ENCODE measurements at regions not wholly inside any gene's neighbourhood (a gene's known extent, or its start where the extent isn't known, plus 50 kb on each side); places are given as distances from the start of the nearest gene placed in this dataset.
"Not testable (repeated sequence)": the region's sequence is repeated elsewhere in the genome, so short reads cannot be mapped to it uniquely, and the experiment has no call there.

- TF ChIP-seq CTCF (IDR thresholded peaks at IDR 0.05; ENCODE audit: low read depth, low read length), result no peak
- no peak overlapping the region for H3K4me3 ChIP-seq (replicated peaks in 1 of 2; ENCODE audit: low read depth in 2 of 2, low read length in 2 of 2)
These were observed 136.7 kb downstream of the MACROH2A1 start for GRCh38 chr5:135262364-135262763.

GRCh38 chr5:135260108-135260507, 138.9 kb downstream of the MACROH2A1 start:
- not testable (repeated sequence) for DNase-seq (ENCODE audit: low read depth in 2 of 2)

More at GRCh38 chr5:135262364-135262763, 136.7 kb downstream of the MACROH2A1 start:
- no peak for DNase-seq (ENCODE audit: low read depth in 2 of 2)

GRCh38 chr5:135255461-135256178, 143.4 kb downstream of the MACROH2A1 start:
- TF ChIP-seq CTCF (IDR thresholded peaks at IDR 0.05; ENCODE audit: low read depth, low read length), result no peak
- H3K4me3 ChIP-seq (replicated peaks in 1 of 2; ENCODE audit: low read depth in 2 of 2, low read length in 2 of 2), result no peak overlapping the region
- DNase-seq (ENCODE audit: low read depth in 2 of 2), result no peak

More at GRCh38 chr5:135260108-135260507, 138.9 kb downstream of the MACROH2A1 start:
- not testable (repeated sequence) for H3K4me3 ChIP-seq (replicated peaks in 1 of 2; ENCODE audit: low read depth in 2 of 2, low read length in 2 of 2)

- no peak for TF ChIP-seq CTCF (IDR thresholded peaks at IDR 0.05; ENCODE audit: low read depth, low read length)
- no peak for DNase-seq (ENCODE audit: low read depth in 2 of 2)
- no peak overlapping the region for H3K4me3 ChIP-seq (replicated peaks in 1 of 2; ENCODE audit: low read depth in 2 of 2, low read length in 2 of 2)
These were observed 144.8 kb downstream of the MACROH2A1 start for GRCh38 chr5:135254183-135254582.

GRCh38 chr5:135253601-135254178, 145.3 kb downstream of the MACROH2A1 start:
- H3K4me3 ChIP-seq (replicated peaks in 1 of 2; ENCODE audit: low read depth in 2 of 2, low read length in 2 of 2), result no peak overlapping the region
- TF ChIP-seq CTCF (IDR thresholded peaks at IDR 0.05; ENCODE audit: low read depth, low read length), result no peak
- DNase-seq (ENCODE audit: low read depth in 2 of 2), result no peak

- no peak for DNase-seq (ENCODE audit: low read depth in 2 of 2)
- TF ChIP-seq CTCF (IDR thresholded peaks at IDR 0.05; ENCODE audit: low read depth, low read length), result no peak
- no peak overlapping the region for H3K4me3 ChIP-seq (replicated peaks in 1 of 2; ENCODE audit: low read depth in 2 of 2, low read length in 2 of 2)
These were observed 147.9 kb downstream of the MACROH2A1 start for GRCh38 chr5:135251093-135251492.

GRCh38 chr5:135250671-135251070, 148.4 kb downstream of the MACROH2A1 start:
- no peak for TF ChIP-seq CTCF (IDR thresholded peaks at IDR 0.05; ENCODE audit: low read depth, low read length)
- H3K4me3 ChIP-seq (replicated peaks in 1 of 2; ENCODE audit: low read depth in 2 of 2, low read length in 2 of 2), result no peak overlapping the region
- DNase-seq (ENCODE audit: low read depth in 2 of 2), result no peak

Measured in cardiac fibroblast (primary cell).